Retinal pigment epithelial cell (primary cell): ENCODE measurements at regions not wholly inside any gene's neighbourhood (a gene's known extent, or its start where the extent isn't known, plus 50 kb on each side); places are given as distances from the start of the nearest gene placed in this dataset.

Experiments
- DNase-seq: peaks from one replicate; pipeline ENCODE4 v3.0.0-alpha.2; 2010; ENCODE audit warnings: low read depth
- H3K4me3 ChIP-seq: 2 replicates; pipeline ENCODE4 v1.5.1; 2011; ENCODE audit warnings: mild to moderate bottlenecking, low read length, control low read depth, moderate library complexity
- TF ChIP-seq, protein P1 (sequence below): conservative IDR thresholded peaks from 2 replicates; pipeline ENCODE4 v1.5.1; 2011; ENCODE audit warnings: low read depth, low read length, control low read depth, inconsistent platforms

DNA sequence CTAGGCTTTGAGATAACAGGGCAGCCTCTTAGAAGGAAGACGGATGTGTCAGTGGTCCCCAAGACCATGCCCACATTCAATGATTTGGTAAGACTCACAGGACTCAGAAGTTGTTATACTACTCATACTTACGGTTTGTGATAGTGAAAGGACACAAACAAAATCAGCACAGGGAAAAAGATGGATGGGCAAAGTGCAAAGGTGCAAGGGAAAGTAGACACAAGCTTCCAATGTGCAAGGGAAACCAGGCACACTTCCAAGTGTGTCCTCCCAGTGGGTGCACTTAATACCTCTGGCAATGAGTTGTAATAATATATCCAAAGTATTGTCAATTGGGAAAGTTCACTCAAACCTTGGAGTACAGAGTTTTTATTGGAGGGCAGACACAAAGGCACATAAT, 53.8 kb upstream of the VCX start:
- TF ChIP-seq, protein P1, sequence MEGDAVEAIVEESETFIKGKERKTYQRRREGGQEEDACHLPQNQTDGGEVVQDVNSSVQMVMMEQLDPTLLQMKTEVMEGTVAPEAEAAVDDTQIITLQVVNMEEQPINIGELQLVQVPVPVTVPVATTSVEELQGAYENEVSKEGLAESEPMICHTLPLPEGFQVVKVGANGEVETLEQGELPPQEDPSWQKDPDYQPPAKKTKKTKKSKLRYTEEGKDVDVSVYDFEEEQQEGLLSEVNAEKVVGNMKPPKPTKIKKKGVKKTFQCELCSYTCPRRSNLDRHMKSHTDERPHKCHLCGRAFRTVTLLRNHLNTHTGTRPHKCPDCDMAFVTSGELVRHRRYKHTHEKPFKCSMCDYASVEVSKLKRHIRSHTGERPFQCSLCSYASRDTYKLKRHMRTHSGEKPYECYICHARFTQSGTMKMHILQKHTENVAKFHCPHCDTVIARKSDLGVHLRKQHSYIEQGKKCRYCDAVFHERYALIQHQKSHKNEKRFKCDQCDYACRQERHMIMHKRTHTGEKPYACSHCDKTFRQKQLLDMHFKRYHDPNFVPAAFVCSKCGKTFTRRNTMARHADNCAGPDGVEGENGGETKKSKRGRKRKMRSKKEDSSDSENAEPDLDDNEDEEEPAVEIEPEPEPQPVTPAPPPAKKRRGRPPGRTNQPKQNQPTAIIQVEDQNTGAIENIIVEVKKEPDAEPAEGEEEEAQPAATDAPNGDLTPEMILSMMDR, result no peak
- no peak overlapping the region for H3K4me3 ChIP-seq
- DNase-seq, result no peak

DNA sequence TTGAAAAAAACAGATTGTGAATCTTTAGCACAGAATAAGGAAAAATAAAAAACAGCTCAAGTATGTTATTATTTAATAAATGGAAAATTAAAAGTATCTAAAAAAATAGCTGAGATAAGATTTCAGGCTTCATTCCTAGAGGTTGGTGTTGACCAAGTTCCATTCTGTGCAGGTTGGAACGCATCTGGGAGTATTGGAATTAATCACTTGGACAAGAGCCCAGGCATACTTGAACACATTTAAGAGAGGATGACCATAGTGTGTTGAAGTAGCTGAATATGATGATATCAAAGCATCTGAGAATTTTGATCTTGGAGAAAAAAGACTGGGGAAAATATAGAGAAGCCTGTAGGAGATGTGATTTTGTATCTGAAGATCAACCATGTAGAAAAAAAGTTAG, 54.6 kb upstream of the VCX start:
- no peak for DNase-seq
- TF ChIP-seq, protein P1, result no peak
- no peak overlapping the region for H3K4me3 ChIP-seq

DNA sequence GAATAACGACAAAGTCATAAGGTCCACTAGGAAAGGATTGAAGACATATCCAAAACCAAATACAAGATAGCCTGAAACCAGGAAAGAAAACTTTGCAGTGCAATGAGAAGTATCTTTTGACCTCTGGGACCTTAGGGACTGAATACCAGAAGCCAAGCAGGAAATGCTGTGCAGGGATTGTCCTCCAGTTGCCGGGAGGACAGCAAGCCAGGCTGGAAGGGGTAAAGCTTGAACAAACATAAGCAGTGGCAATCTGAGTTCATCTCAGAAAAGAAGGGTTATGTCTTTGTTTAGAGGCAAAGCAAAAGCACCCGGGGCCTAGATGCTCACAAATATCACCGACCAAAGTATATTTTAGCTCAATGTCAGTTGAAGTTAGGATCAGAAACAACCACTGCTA, 55.3 kb upstream of the VCX start:
- DNase-seq, result no peak
- TF ChIP-seq, protein P1, result no peak
- no peak overlapping the region for H3K4me3 ChIP-seq

DNA sequence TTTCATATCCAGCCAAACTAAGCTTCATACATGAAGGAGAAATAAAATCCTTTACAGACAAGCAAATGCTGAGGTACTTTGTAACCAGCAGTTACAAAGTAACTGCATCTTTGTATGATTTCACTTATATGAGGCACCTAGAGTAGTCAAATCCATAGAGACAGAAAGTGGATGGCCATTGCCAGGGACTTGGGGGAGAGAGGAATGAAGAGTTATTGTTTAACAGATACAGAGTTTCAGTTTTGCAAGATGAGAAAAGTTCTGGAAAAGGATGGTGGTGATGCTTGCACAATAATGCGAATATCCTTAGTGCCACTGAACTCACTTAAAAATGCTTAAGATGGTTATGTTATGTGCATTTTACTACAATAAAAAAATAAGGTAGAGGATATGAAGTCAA, 58.4 kb upstream of the VCX start:
- H3K4me3 ChIP-seq, result no peak overlapping the region
- DNase-seq, result no peak
- TF ChIP-seq, protein P1, result no peak

DNA sequence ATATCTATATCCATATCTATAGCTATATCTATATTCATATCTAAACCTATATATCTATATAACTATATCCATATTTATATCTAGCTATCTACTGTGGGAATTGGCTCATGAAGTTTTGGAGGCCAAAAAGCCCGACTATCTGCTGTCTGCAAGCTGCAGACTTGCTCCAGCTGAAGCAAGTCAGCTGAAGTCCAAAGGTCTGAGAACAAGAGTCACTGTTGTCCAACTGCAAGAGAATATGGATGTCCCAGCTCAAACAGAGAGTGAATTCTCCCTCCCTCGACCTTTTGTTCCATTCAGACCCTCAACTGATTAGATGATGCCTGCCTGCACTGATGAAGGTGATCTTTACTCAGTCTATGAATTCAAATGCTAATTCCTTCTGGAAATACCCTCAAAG, 63.3 kb upstream of the VCX start:
- TF ChIP-seq, protein P1, result no peak
- H3K4me3 ChIP-seq, result no peak overlapping the region
- DNase-seq, result no peak

DNA sequence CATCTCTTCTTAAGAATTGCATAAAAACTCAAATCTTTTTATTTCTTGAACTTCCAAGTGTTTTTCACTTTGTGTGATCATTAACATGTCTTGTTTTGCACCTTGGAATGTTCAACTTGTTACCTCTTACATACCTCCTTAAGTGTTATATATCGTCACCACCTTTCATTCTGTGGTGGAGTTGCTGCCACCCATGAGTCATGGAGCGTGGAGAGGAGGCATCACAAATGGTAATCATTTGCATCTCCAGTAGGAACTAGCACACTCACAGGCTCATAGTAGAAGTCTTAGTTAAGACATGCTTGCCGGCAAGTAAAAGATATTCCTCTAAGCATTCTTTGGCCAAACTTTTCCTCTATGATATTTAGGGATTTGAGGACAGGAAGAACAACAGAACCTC, 67.0 kb upstream of the VCX start:
- TF ChIP-seq, protein P1, result no peak
- DNase-seq, result no peak

DNA sequence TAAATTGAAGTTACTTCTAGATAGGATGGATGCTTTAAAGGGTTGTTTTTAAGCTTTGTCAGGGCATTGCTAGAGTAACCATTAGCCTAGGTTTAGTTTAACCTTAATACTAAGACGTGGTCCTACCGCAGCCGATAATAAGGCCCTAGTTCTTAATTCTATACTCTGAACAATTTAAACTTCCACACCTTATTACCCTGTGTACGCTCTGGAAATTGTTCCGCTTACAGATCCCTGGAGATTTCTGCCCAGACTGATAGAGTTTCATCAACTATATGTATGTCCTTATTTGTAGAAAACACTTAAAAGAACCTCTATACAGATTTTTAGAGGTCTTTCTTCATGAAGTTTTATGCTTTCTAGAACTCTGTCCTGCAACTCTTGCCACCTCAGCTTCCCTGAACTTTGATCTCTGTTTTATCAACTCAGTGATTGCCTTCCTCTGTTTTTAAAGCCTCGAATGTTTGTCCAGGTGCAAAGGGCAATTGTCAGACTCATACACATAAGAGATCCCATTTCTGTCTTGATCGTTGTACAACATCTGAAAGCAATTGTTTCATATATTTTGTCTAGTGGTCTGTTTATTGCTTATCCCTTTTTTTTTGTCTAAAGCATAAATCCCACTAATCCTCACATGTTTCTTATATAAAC, 71.1 kb upstream of the VCX start:
- TF ChIP-seq, protein P1, result no peak
- H3K4me3 ChIP-seq, result no peak overlapping the region
- no peak for DNase-seq

More for the DNA sequence above, 67.0 kb upstream of the VCX start:
- H3K4me3 ChIP-seq, result no peak overlapping the region
